Amygdala (tissue), 56 donors: ENCODE measurements at regions not wholly inside any gene's neighbourhood (a gene's known extent, or its start where the extent isn't known, plus 50 kb on each side); places are given as distances from the start of the nearest gene placed in this dataset.
"Not testable (repeated sequence)": the region's sequence is repeated elsewhere in the genome, so short reads cannot be mapped to it uniquely, and the experiment has no call there.

Experiments
- DNase-seq, 56 donors: peaks; one replicate each; lab custom pipeline; 2025; lab: John Stamatoyannopoulos, UW

GRCh38 chr16:79380995-79381602, 219.4 kb downstream of the MAF start:
- DNase-seq = no peak

GRCh38 chr16:79379095-79379494, 221.4 kb downstream of the MAF start:
- no peak for DNase-seq

- not testable (repeated sequence) for DNase-seq
Measured at GRCh38 chr16:79377082-79377481, 223.5 kb downstream of the MAF start.

GRCh38 chr16:79375351-79375750, 225.2 kb downstream of the MAF start:
- no peak for DNase-seq

- no peak for DNase-seq
Measured at GRCh38 chr16:79372503-79373184, 227.9 kb downstream of the MAF start.

GRCh38 chr16:79370736-79371135, 229.8 kb downstream of the MAF start:
- no peak for DNase-seq

- no peak for DNase-seq
Measured at GRCh38 chr16:79369796-79370195, 230.7 kb downstream of the MAF start.

GRCh38 chr16:79367822-79368221, 232.7 kb downstream of the MAF start:
- no peak for DNase-seq

GRCh38 chr16:79366635-79367034, 233.9 kb downstream of the MAF start:
- DNase-seq = no peak

- DNase-seq = no peak
Measured at GRCh38 chr16:79365702-79366101, 234.8 kb downstream of the MAF start.

- no peak for DNase-seq
Measured at GRCh38 chr16:79363484-79363883, 237.1 kb downstream of the MAF start.

GRCh38 chr16:79363035-79363434, 237.5 kb downstream of the MAF start:
- no peak for DNase-seq

- DNase-seq = no peak
Measured at GRCh38 chr16:79362300-79362970, 238.1 kb downstream of the MAF start.

- no peak for DNase-seq
Measured at GRCh38 chr16:79361132-79361751, 239.3 kb downstream of the MAF start.

- no peak for DNase-seq
Measured at GRCh38 chr16:79360267-79360666, 240.3 kb downstream of the MAF start.

GRCh38 chr16:79359082-79359481, 241.5 kb downstream of the MAF start:
- no peak for DNase-seq

GRCh38 chr16:79358188-79358587, 242.3 kb downstream of the MAF start:
- no peak for DNase-seq

- no peak for DNase-seq
Measured at GRCh38 chr16:79355600-79356358, 244.8 kb downstream of the MAF start.

- DNase-seq = no peak
Measured at GRCh38 chr16:79351927-79352326, 248.6 kb downstream of the MAF start.

GRCh38 chr16:79349803-79350202, 250.7 kb downstream of the MAF start:
- DNase-seq = no peak
